SK-N-SH (cell line): ENCODE measurements at regions not wholly inside any gene's neighbourhood (a gene's known extent, or its start where the extent isn't known, plus 50 kb on each side); places are given as distances from the start of the nearest gene placed in this dataset.

Experiments
- CTCF ChIA-PET: fragments of 300-600, 350-600 bp; formaldehyde crosslinking; extraction: SDS; loops from one replicate; lab custom pipeline; 2021; lab: Yijun Ruan, JAX
- POLR2A ChIA-PET: fragments of 350-600 bp; sonication (Branson Sonifier 250); formaldehyde crosslinking; extraction: SDS; loops from one replicate; lab custom pipeline; 2020; ENCODE audit warnings: antibody characterized with exemption, inconsistent platforms; lab: Yijun Ruan, JAX
- DNase-seq: peaks from one replicate; pipeline ENCODE4 v3.0.0; 2012
- H2AFZ ChIP-seq: fragments of 200-600 bp; sonication (generic); 2 replicates; pipeline ENCODE4 v1.8.1; 2016; ENCODE audit warnings: antibody characterized with exemption, mild to moderate bottlenecking, low read depth
- H3F3A ChIP-seq: fragments of 200-600 bp; sonication (generic); replicated peaks from 2 replicates; pipeline ENCODE3; 2016; ENCODE audit warnings: antibody characterized with exemption, mild to moderate bottlenecking; ENCODE audit not compliant: insufficient read depth
- H3K27ac ChIP-seq, 2 experiments: fragments of 200-500 bp in 1 of 2; fragments of 200-600 bp in 1 of 2; sonication (Bioruptor generic) in 1 of 2; sonication (generic), shearing (Covaris generic) in 1 of 2; 2 replicates each; pipeline versions ENCODE4 v1.5.1 to v1.6.1; 2014 to 2016; ENCODE audit warnings: low read depth in 2 of 2, inconsistent platforms in 1 of 2, low read length in 1 of 2, mild to moderate bottlenecking in 1 of 2, mixed read lengths in 1 of 2
- H3K27me3 ChIP-seq: fragments of 200-600 bp; sonication (generic), shearing (Covaris generic); 2 replicates; pipeline ENCODE4 v1.6.1; 2016; ENCODE audit warnings: mixed run types; ENCODE audit not compliant: insufficient read depth
- H3K36me3 ChIP-seq, 2 experiments: fragments of 200-500 bp in 1 of 2; fragments of 200-600 bp in 1 of 2; sonication (Bioruptor generic) in 1 of 2; sonication (generic) in 1 of 2; replicated peaks in 1 of 2; 2 replicates each; pipeline versions ENCODE3 to v1.5.1; 2014 to 2016; ENCODE audit warnings: low read length in 1 of 2, mild to moderate bottlenecking in 1 of 2; ENCODE audit not compliant: insufficient read depth in 2 of 2, control insufficient read depth in 1 of 2
- H3K4me1 ChIP-seq, 2 experiments: fragments of 200-500 bp in 1 of 2; fragments of 200-600 bp in 1 of 2; sonication (Bioruptor generic) in 1 of 2; sonication (generic), shearing (Covaris generic) in 1 of 2; 2 replicates each; pipeline versions ENCODE4 v1.5.1 to v1.6.1; 2014 to 2016; ENCODE audit warnings: low read depth in 1 of 2, low read length in 1 of 2, mixed run types in 1 of 2; ENCODE audit not compliant: insufficient read depth in 2 of 2, control insufficient read depth in 1 of 2
- H3K4me2 ChIP-seq: fragments of 200-600 bp; sonication (generic), shearing (Covaris generic); 2 replicates; pipeline ENCODE4 v1.6.1; 2017; ENCODE audit warnings: mixed run types
- H3K4me3 ChIP-seq, 2 experiments: fragments of 200-500 bp in 1 of 2; fragments of 200-600 bp in 1 of 2; sonication (Bioruptor generic) in 1 of 2; sonication (generic), shearing (Covaris generic) in 1 of 2; 2 replicates each; pipeline versions ENCODE4 v1.5.1 to v1.8.1; 2014 to 2016; ENCODE audit warnings: low read depth in 2 of 2, inconsistent platforms in 1 of 2, low read length in 1 of 2, mild to moderate bottlenecking in 1 of 2, mixed read lengths in 1 of 2, moderate library complexity in 1 of 2
- H3K79me2 ChIP-seq: fragments of 200-600 bp; sonication (generic); 2 replicates; pipeline ENCODE4 v1.8.1; 2017; ENCODE audit warnings: mild to moderate bottlenecking; ENCODE audit not compliant: insufficient read depth
- H3K9ac ChIP-seq: fragments of 200-600 bp; sonication (generic); 2 replicates; pipeline ENCODE4 v1.6.1; 2017; ENCODE audit warnings: mixed run types
- H3K9me2 ChIP-seq: fragments of 200-600 bp; sonication (generic); 2 replicates; pipeline ENCODE4 v1.6.1; 2017; ENCODE audit warnings: mixed run types
- H3K9me3 ChIP-seq: fragments of 200-600 bp; sonication (generic); 2 replicates; pipeline ENCODE4 v1.6.1; 2017; ENCODE audit warnings: mixed run types, mild to moderate bottlenecking, moderate library complexity
- H4K20me1 ChIP-seq: fragments of 200-600 bp; sonication (generic); 2 replicates; pipeline ENCODE4 v1.6.1; 2017; ENCODE audit warnings: mild to moderate bottlenecking, mixed run types; ENCODE audit not compliant: insufficient read depth
- EP300 ChIP-seq, 2 experiments: IDR thresholded peaks; 2 replicates each; pipeline versions ENCODE4 v1.4.0 to v1.6.1; 2012; ENCODE audit warnings: borderline replicate concordance in 1 of 2, low read depth in 1 of 2, low read length in 1 of 2
- EZH2phosphoT487 ChIP-seq: fragments of 200-600 bp; sonication (generic); IDR thresholded peaks from 2 replicates; pipeline ENCODE4 v1.6.1; 2017; ENCODE audit warnings: low read depth, mixed run types, mild to moderate bottlenecking, antibody characterized with exemption, moderate library complexity, borderline replicate concordance
- FOXM1 ChIP-seq: IDR thresholded peaks from 2 replicates; pipeline ENCODE4 v1.4.0; 2012; ENCODE audit warnings: low read depth, mild to moderate bottlenecking
- IRF3 ChIP-seq: fragments of 150-350 bp; IDR thresholded peaks from 2 replicates; pipeline ENCODE4 v1.6.1; 2016; ENCODE audit warnings: mild to moderate bottlenecking, low read depth, low read length
- JUND ChIP-seq: IDR thresholded peaks from 2 replicates; pipeline ENCODE4 v1.4.0; 2012
- MAX ChIP-seq: IDR thresholded peaks from 2 replicates; pipeline ENCODE4 v1.4.0; 2012; ENCODE audit warnings: low read depth
- MEF2A ChIP-seq: IDR thresholded peaks from 2 replicates; pipeline ENCODE4 v1.4.0; 2012; ENCODE audit warnings: low read depth, borderline replicate concordance
- NFIC ChIP-seq: IDR thresholded peaks from 2 replicates; pipeline ENCODE4 v1.4.0; 2012; ENCODE audit warnings: borderline replicate concordance
- RCOR1 ChIP-seq: fragments of 150-350 bp; IDR thresholded peaks from 2 replicates; pipeline ENCODE4 v1.6.1; 2017; ENCODE audit warnings: antibody characterized with exemption, low read length
- RFX5 ChIP-seq: IDR thresholded peaks from 2 replicates; pipeline ENCODE4 v1.6.1; 2012; ENCODE audit warnings: mild to moderate bottlenecking, improper control_type of control experiment, low read length
- SIN3A ChIP-seq: IDR thresholded peaks from 2 replicates; pipeline ENCODE4 v1.6.1; 2012; ENCODE audit warnings: low read depth, mild to moderate bottlenecking, low read length, moderate library complexity, borderline replicate concordance
- SMC3 ChIP-seq: IDR thresholded peaks from 2 replicates; pipeline ENCODE4 v1.6.1; 2012; ENCODE audit warnings: low read depth, low read length, improper control_type of control experiment
- TAF1 ChIP-seq: IDR thresholded peaks from 2 replicates; pipeline ENCODE4 v1.6.1; 2012; ENCODE audit warnings: low read depth, mild to moderate bottlenecking, low read length, moderate library complexity, borderline replicate concordance
- USF1 ChIP-seq: IDR thresholded peaks from 2 replicates; pipeline ENCODE4 v1.4.0; 2012; ENCODE audit warnings: low read depth, borderline replicate concordance
- WGBS: methylation state at CpG from one replicate; pipeline ENCODE4 v1.1.6; 2017; ENCODE audit warnings: low lambda C conversion rate; 5-methylcytosine and 5-hydroxymethylcytosine counted together
- TF ChIP-seq, protein P1 (sequence below): IDR thresholded peaks from 2 replicates; pipeline ENCODE4 v1.6.1; 2012; ENCODE audit warnings: mild to moderate bottlenecking, low read depth, low read length, moderate library complexity

DNA sequence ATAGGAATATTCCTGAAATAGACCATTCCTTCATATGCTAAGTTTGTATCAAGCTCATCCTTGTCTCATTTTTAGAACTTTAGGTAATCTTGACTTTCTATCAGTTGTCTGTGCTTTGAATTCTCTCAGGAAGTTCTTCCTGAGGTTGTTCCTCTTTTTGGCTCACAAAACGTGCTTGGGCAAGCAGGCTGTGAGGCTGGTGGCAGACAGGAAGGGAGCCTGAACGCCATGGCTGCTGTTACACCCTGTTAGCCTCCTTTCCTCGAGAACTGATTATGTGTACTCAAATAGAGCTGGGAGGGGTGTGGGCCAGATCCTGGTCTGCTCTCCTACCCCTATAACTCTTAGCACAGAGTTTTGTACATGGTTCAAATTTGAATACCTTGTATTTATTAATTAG lies 136.4 kb upstream of the CELF4 start (continued):
- TF ChIP-seq EP300 (IDR thresholded peaks at IDR 0.05; ENCODE audit: borderline replicate concordance in 1 of 2, low read depth in 1 of 2, low read length in 1 of 2) (no peak), RCOR1 (no peak), MAX (no peak), MEF2A (no peak), SMC3 (no peak)

DNA sequence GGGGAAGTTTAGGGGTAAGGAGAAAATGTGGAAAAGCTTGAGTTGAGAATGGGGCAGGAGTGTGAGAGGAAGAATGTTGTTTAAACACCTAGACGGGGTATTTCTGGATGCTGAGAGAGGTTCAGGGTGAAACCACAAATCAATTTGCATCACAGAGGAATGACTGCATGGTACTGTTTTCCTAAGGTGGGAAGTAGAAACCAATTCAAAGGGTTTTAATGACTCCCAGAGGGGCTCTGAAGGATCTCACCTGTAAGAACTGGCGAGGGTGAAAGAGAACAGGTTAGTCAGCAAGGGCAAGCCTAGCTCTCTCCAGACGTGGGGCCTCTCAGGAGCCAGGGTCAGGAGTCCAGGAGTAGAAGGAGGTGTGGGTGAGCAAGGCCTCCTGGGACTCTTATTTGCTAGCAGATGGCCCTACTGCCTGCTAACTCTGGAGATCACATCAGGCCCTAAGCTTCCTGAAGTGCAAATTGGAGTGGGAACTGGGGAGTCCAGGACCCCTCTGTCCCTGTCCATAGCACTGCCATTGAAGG lies 133.0 kb upstream of the CELF4 start:
- Histone ChIP-seq H3K4me2 (no peak overlapping the region), H3K79me2 (no peaks in the 10 kb centered on the region), H3K9me3 (no peaks in the 10 kb centered on the region), H3K4me1 (no peaks in the 10 kb centered on the region), H3K4me3 (no peak overlapping the region), H2AFZ (no peak overlapping the region), H4K20me1 (no peaks in the 10 kb centered on the region), H3K27me3 (no peaks in the 10 kb centered on the region), H3F3A (no peaks in the 10 kb centered on the region), H3K27ac (no peak overlapping the region), H3K9me2 (no peaks in the 10 kb centered on the region), H3K9ac (no peak overlapping the region), H3K36me3 (no peaks in the 10 kb centered on the region)
- no peak for TF ChIP-seq FOXM1
- no peak for TF ChIP-seq RCOR1
- no peak for TF ChIP-seq RFX5
- no peak for TF ChIP-seq EZH2phosphoT487
- TF ChIP-seq MEF2A = no peak
- no peak for TF ChIP-seq TAF1
- TF ChIP-seq IRF3 = no peak
- TF ChIP-seq NFIC = no peak
- TF ChIP-seq SIN3A = no peak
- no peak for TF ChIP-seq EP300 (IDR thresholded peaks at IDR 0.05; ENCODE audit: borderline replicate concordance in 1 of 2, low read depth in 1 of 2, low read length in 1 of 2)
- TF ChIP-seq JUND = no peak
- TF ChIP-seq, protein P1, sequence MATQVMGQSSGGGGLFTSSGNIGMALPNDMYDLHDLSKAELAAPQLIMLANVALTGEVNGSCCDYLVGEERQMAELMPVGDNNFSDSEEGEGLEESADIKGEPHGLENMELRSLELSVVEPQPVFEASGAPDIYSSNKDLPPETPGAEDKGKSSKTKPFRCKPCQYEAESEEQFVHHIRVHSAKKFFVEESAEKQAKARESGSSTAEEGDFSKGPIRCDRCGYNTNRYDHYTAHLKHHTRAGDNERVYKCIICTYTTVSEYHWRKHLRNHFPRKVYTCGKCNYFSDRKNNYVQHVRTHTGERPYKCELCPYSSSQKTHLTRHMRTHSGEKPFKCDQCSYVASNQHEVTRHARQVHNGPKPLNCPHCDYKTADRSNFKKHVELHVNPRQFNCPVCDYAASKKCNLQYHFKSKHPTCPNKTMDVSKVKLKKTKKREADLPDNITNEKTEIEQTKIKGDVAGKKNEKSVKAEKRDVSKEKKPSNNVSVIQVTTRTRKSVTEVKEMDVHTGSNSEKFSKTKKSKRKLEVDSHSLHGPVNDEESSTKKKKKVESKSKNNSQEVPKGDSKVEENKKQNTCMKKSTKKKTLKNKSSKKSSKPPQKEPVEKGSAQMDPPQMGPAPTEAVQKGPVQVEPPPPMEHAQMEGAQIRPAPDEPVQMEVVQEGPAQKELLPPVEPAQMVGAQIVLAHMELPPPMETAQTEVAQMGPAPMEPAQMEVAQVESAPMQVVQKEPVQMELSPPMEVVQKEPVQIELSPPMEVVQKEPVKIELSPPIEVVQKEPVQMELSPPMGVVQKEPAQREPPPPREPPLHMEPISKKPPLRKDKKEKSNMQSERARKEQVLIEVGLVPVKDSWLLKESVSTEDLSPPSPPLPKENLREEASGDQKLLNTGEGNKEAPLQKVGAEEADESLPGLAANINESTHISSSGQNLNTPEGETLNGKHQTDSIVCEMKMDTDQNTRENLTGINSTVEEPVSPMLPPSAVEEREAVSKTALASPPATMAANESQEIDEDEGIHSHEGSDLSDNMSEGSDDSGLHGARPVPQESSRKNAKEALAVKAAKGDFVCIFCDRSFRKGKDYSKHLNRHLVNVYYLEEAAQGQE = no peak
- no peak for TF ChIP-seq USF1
- CTCF ChIA-PET = interaction anchor here (0.7 kb wide), 1 partner anchor 52 kb away, joined by 3 read pairs; no protein-coding TSS in a partner anchor
- 12% methylated on average over 3 of the region's 3 CpGs for WGBS
- POLR2A ChIA-PET = no interaction called here
- DNase-seq = no peak
